Upper lobe of left lung (tissue), 6 donors: ENCODE measurements at regions not wholly inside any gene's neighbourhood (a gene's known extent, or its start where the extent isn't known, plus 50 kb on each side); places are given as distances from the start of the nearest gene placed in this dataset.

Experiments used
- ATAC-seq, 2 donors: fragments of 200-7000 bp; cut with Tn5 transposase; one replicate each; pipeline ENCODE4 v1.9.1; 2022; ENCODE audit warnings: mild to moderate bottlenecking in 2 of 2, moderate library complexity in 2 of 2; ENCODE audit not compliant: low FRiP score in 2 of 2
- DNase-seq, 2 donors: peaks; one replicate each; pipeline ENCODE4 v3.0.0-alpha.2; 2019 to 2020
- H3K27ac ChIP-seq, 4 donors: fragments of 200-600 bp; sonication (generic); one replicate each; pipeline ENCODE4 v1.5.1; 2016 to 2019
- H3K27me3 ChIP-seq, 4 donors: fragments of 200-600 bp; sonication (generic); one replicate each; pipeline ENCODE4 v1.5.1; 2017 to 2019
- H3K36me3 ChIP-seq, 4 donors: fragments of 200-600 bp; sonication (generic); one replicate each; pipeline ENCODE4 v1.5.1; 2016 to 2019
- H3K4me1 ChIP-seq, 4 donors: fragments of 200-600 bp; sonication (generic); one replicate each; pipeline ENCODE4 v1.5.1; 2018 to 2019
- H3K4me3 ChIP-seq, 4 donors: fragments of 200-600 bp; sonication (generic); one replicate each; pipeline ENCODE4 v1.5.1; 2017 to 2019; ENCODE audit warnings: mild to moderate bottlenecking in 2 of 4, moderate library complexity in 1 of 4
- H3K9me3 ChIP-seq, 4 donors: fragments of 200-600 bp; sonication (generic); one replicate each; pipeline ENCODE4 v1.5.1; 2018 to 2019
- CTCF ChIP-seq, 6 experiments: fragments of 450-650 bp in 4 of 6; fragments of 200-600 bp in 2 of 6; sonication (generic) in 2 of 6; IDR thresholded peaks; one replicate each; pipeline ENCODE4 v1.5.1; 2016 to 2019; ENCODE audit warnings: antibody characterized with exemption in 6 of 6
- EP300 ChIP-seq, 4 donors: sonication (generic); formaldehyde crosslinking; IDR thresholded peaks; one replicate each; pipeline ENCODE4 v1.5.1; 2017; ENCODE audit warnings: antibody characterized with exemption in 4 of 4, control low read depth in 2 of 4
- POLR2A ChIP-seq, 4 donors: fragments of 450-650 bp; IDR thresholded peaks; one replicate each; pipeline ENCODE4 v1.5.1; 2016 to 2017; ENCODE audit warnings: antibody characterized with exemption in 4 of 4, mild to moderate bottlenecking in 2 of 4
- POLR2AphosphoS5 ChIP-seq, 2 donors: sonication (generic); formaldehyde crosslinking; IDR thresholded peaks; one replicate each; pipeline ENCODE4 v1.5.1; 2017; ENCODE audit warnings: antibody characterized with exemption in 2 of 2
- WGBS, 2 donors: methylation state at CpG; one replicate each; pipeline ENCODE4 v1.1.5; 2017 to 2018; 5-methylcytosine and 5-hydroxymethylcytosine counted together
- donor health status: DM: no; HTN: no; CAD: no; lungs with moderate emphysema.
- donor health status: DM: no; HTN: yes; CAD: no; lungs with severe emphysema.

- no peak for DNase-seq
- 71 to 81% methylated on average over 1 of the region's 1 CpG for WGBS, 2 donors
- Histone ChIP-seq H3K4me1 (no peaks in the 10 kb centered on the region), H3K27me3 (no peaks in the 10 kb centered on the region), H3K36me3 (no peaks in the 10 kb centered on the region), H3K27ac (no peak overlapping the region), H3K4me3 (no peak overlapping the region), H3K9me3 (no peaks in the 10 kb centered on the region)
- no peak for ATAC-seq
- no peak for TF ChIP-seq CTCF (IDR thresholded peaks at IDR 0.05)
- no peak for TF ChIP-seq POLR2A (IDR thresholded peaks at IDR 0.05)
- no peak for TF ChIP-seq EP300 (IDR thresholded peaks at IDR 0.05)
- TF ChIP-seq POLR2AphosphoS5 (IDR thresholded peaks at IDR 0.05), result no peak
Observed at GRCh38 chr2:115904516-115904915, 1462.1 kb downstream of the DPP10 start.

GRCh38 chr2:115908731-115909130 is 1466.3 kb downstream of the DPP10 start:
- H3K27me3 ChIP-seq, result no peaks in the 10 kb centered on the region
- H3K36me3 ChIP-seq, result no peaks in the 10 kb centered on the region
- no peaks in the 10 kb centered on the region for H3K4me1 ChIP-seq
- no peak overlapping the region for H3K27ac ChIP-seq
- ATAC-seq, result no peak
- no peak for DNase-seq
- no peaks in the 10 kb centered on the region for H3K9me3 ChIP-seq
- WGBS, 2 donors, result 69 to 70% methylated on average over 2 of the region's 2 CpGs
- TF ChIP-seq POLR2A (IDR thresholded peaks at IDR 0.05) (no peak), POLR2AphosphoS5 (IDR thresholded peaks at IDR 0.05) (no peak), EP300 (IDR thresholded peaks at IDR 0.05) (no peak), CTCF (IDR thresholded peaks at IDR 0.05) (no peak)
- no peak overlapping the region for H3K4me3 ChIP-seq

GRCh38 chr2:115910270-115910669 is 1467.8 kb downstream of the DPP10 start:
- Histone ChIP-seq H3K27ac (no peak overlapping the region), H3K27me3 (no peaks in the 10 kb centered on the region), H3K4me3 (no peak overlapping the region), H3K36me3 (no peaks in the 10 kb centered on the region), H3K9me3 (no peaks in the 10 kb centered on the region), H3K4me1 (no peaks in the 10 kb centered on the region)
- TF ChIP-seq POLR2AphosphoS5 (IDR thresholded peaks at IDR 0.05) (no peak), EP300 (IDR thresholded peaks at IDR 0.05) (no peak), CTCF (IDR thresholded peaks at IDR 0.05) (no peak), POLR2A (IDR thresholded peaks at IDR 0.05) (no peak)
- WGBS, 2 donors, result 70 to 71% methylated on average over 6 of the region's 6 CpGs
- ATAC-seq (no peak), DNase-seq (no peak)

- no peaks in the 10 kb centered on the region for H3K27me3 ChIP-seq
- no peaks in the 10 kb centered on the region for H3K9me3 ChIP-seq
- TF ChIP-seq POLR2AphosphoS5 (IDR thresholded peaks at IDR 0.05) (no peak), POLR2A (IDR thresholded peaks at IDR 0.05) (no peak), EP300 (IDR thresholded peaks at IDR 0.05) (no peak), CTCF (IDR thresholded peaks at IDR 0.05) (no peak)
- ATAC-seq (no peak), DNase-seq (no peak)
- no peak overlapping the region for H3K27ac ChIP-seq
- no peaks in the 10 kb centered on the region for H3K36me3 ChIP-seq
- no peaks in the 10 kb centered on the region for H3K4me1 ChIP-seq
- H3K4me3 ChIP-seq, result no peak overlapping the region
- 69 to 80% methylated on average over 5 of the region's 5 CpGs for WGBS, 2 donors
Observed at GRCh38 chr2:115913921-115914320, 1471.5 kb downstream of the DPP10 start.

GRCh38 chr2:115921541-115921940 is 1479.1 kb downstream of the DPP10 start:
- no peaks in the 10 kb centered on the region for H3K4me1 ChIP-seq
- H3K36me3 ChIP-seq, result no peaks in the 10 kb centered on the region
- TF ChIP-seq EP300 (IDR thresholded peaks at IDR 0.05) (no peak), CTCF (IDR thresholded peaks at IDR 0.05) (no peak)
- ATAC-seq, result no peak
- WGBS, 2 donors, result 43 to 58% methylated on average over 2 of the region's 2 CpGs
- H3K4me3 ChIP-seq, result no peak overlapping the region
- DNase-seq, result no peak
- H3K27me3 ChIP-seq, result no peaks in the 10 kb centered on the region
- peaks cover 0 to 3% (median 0%) of the 10 kb centered on the region in 4 donors for H3K9me3 ChIP-seq
- H3K27ac ChIP-seq, result no peak overlapping the region
